Liver (tissue), 8 donors: ENCODE measurements at regions not wholly inside any gene's neighbourhood (a gene's known extent, or its start where the extent isn't known, plus 50 kb on each side); places are given as distances from the start of the nearest gene placed in this dataset.

ENCODE experiments used
- DNase-seq: peaks from one replicate; pipeline ENCODE4 v3.0.0-alpha.2; 2017; ENCODE audit warnings: low spot score
- H3K27ac ChIP-seq, 2 donors: one replicate each; pipeline ENCODE4 v1.7.0; 2013; ENCODE audit warnings: inconsistent platforms in 2 of 2, low read length in 2 of 2, control low read depth in 1 of 2, low read depth in 1 of 2, mild to moderate bottlenecking in 1 of 2
- H3K27me3 ChIP-seq, 4 donors: one replicate each; pipeline versions ENCODE4 v1.6.1 to v1.7.0; 2013; ENCODE audit warnings: low read length in 3 of 4, inconsistent platforms in 1 of 4, mild to moderate bottlenecking in 1 of 4, moderate library complexity in 1 of 4; ENCODE audit not compliant: control insufficient read depth in 4 of 4, insufficient read depth in 4 of 4
- H3K36me3 ChIP-seq, 4 donors: one replicate each; pipeline versions ENCODE4 v1.6.1 to v1.7.0; 2013; ENCODE audit warnings: low read length in 3 of 4, mild to moderate bottlenecking in 3 of 4, low read depth in 1 of 4, moderate library complexity in 1 of 4; ENCODE audit not compliant: control insufficient read depth in 4 of 4, insufficient read depth in 3 of 4
- H3K4me1 ChIP-seq, 4 donors: one replicate each; pipeline versions ENCODE4 v1.6.1 to v1.7.0; 2013; ENCODE audit warnings: low read length in 3 of 4, mild to moderate bottlenecking in 3 of 4, moderate library complexity in 1 of 4; ENCODE audit not compliant: control insufficient read depth in 4 of 4, insufficient read depth in 4 of 4
- H3K4me3 ChIP-seq, 3 donors: one replicate each; pipeline versions ENCODE4 v1.6.1 to v1.7.0; 2013; ENCODE audit warnings: low read length in 3 of 3, control low read depth in 1 of 3, low read depth in 1 of 3, mild to moderate bottlenecking in 1 of 3
- H3K9ac ChIP-seq, 2 donors: one replicate each; pipeline ENCODE4 v1.7.0; 2013; ENCODE audit warnings: low read length in 2 of 2, mild to moderate bottlenecking in 2 of 2, moderate library complexity in 2 of 2, control low read depth in 1 of 2, low read depth in 1 of 2
- H3K9me3 ChIP-seq, 4 donors: one replicate each; pipeline versions ENCODE4 v1.6.1 to v1.7.0; 2013; ENCODE audit warnings: low read length in 3 of 4; ENCODE audit not compliant: control insufficient read depth in 4 of 4
- ATF3 ChIP-seq: IDR thresholded peaks from 2 replicates; pipeline ENCODE4 v1.6.1; 2016; ENCODE audit warnings: antibody characterized with exemption
- CTCF ChIP-seq: fragments of 150-350 bp; IDR thresholded peaks from 2 replicates; pipeline ENCODE4 v1.5.1; 2017; ENCODE audit warnings: improper control_type of control experiment, low read depth, low read length; ENCODE audit not compliant: missing input control
- EGR1 ChIP-seq, 2 donors: IDR thresholded peaks; 2 replicates each; pipeline ENCODE4 v1.6.1; 2016 to 2018; ENCODE audit warnings: antibody characterized with exemption in 2 of 2, low read depth in 2 of 2
- FOXA1 ChIP-seq: IDR thresholded peaks from 2 replicates; pipeline ENCODE4 v1.6.1; 2016; ENCODE audit warnings: antibody characterized with exemption
- FOXA2 ChIP-seq: IDR thresholded peaks from 2 replicates; pipeline ENCODE4 v1.6.1; 2016; ENCODE audit warnings: antibody characterized with exemption
- GABPA ChIP-seq, 2 donors: IDR thresholded peaks in 1 of 2; conservative IDR thresholded peaks in 1 of 2; 2 replicates each; pipeline ENCODE4 v1.6.1; 2016; ENCODE audit warnings: antibody characterized with exemption in 2 of 2, mild to moderate bottlenecking in 1 of 2, moderate library complexity in 1 of 2
- HNF4A ChIP-seq, 2 donors: conservative IDR thresholded peaks; 2 replicates each; pipeline ENCODE4 v1.6.1; 2016; ENCODE audit warnings: antibody characterized with exemption in 2 of 2, mild to moderate bottlenecking in 2 of 2
- HNF4G ChIP-seq: IDR thresholded peaks from 2 replicates; pipeline ENCODE4 v1.6.1; 2016; ENCODE audit warnings: antibody characterized with exemption
- JUND ChIP-seq, 2 donors: IDR thresholded peaks; 2 replicates each; pipeline ENCODE4 v1.6.1; 2016; ENCODE audit warnings: antibody characterized with exemption in 2 of 2
- MAX ChIP-seq: IDR thresholded peaks from 2 replicates; pipeline ENCODE4 v1.6.1; 2016; ENCODE audit warnings: antibody characterized with exemption
- NR2F2 ChIP-seq: IDR thresholded peaks from 2 replicates; pipeline ENCODE4 v1.6.1; 2016; ENCODE audit warnings: antibody characterized with exemption
- RAD21 ChIP-seq, 2 donors: IDR thresholded peaks; 2 replicates each; pipeline ENCODE4 v1.6.1; 2016; ENCODE audit warnings: antibody characterized with exemption in 2 of 2, mild to moderate bottlenecking in 2 of 2
- REST ChIP-seq: IDR thresholded peaks from 2 replicates; pipeline ENCODE4 v1.6.1; 2016; ENCODE audit warnings: antibody characterized with exemption, mild to moderate bottlenecking
- RXRA ChIP-seq, 2 donors: IDR thresholded peaks; 2 replicates each; pipeline ENCODE4 v1.6.1; 2017 to 2018; ENCODE audit warnings: antibody characterized with exemption in 2 of 2, mild to moderate bottlenecking in 1 of 2
- SP1 ChIP-seq: IDR thresholded peaks from 2 replicates; pipeline ENCODE4 v1.6.1; 2018; ENCODE audit warnings: antibody characterized with exemption, mild to moderate bottlenecking
- TAF1 ChIP-seq: conservative IDR thresholded peaks from 2 replicates; pipeline ENCODE4 v1.6.1; 2016; ENCODE audit warnings: antibody characterized with exemption, mild to moderate bottlenecking
- YY1 ChIP-seq: IDR thresholded peaks from 2 replicates; pipeline ENCODE4 v1.6.1; 2016; ENCODE audit warnings: antibody characterized with exemption, mild to moderate bottlenecking
- ZBTB33 ChIP-seq: IDR thresholded peaks from 2 replicates; pipeline ENCODE4 v1.6.1; 2016; ENCODE audit warnings: antibody characterized with exemption
- WGBS: extraction: QIAGEN DNeasy Blood & Tissue Kit; methylation state at CpG from one replicate; pipeline ENCODE4 v1.1.7; 2013; 5-methylcytosine and 5-hydroxymethylcytosine counted together
- donor health status: healthy.
- donor health status: healthy.
- donor health status: healthy.
- donor health status: healthy.
- donor health status: healthy.

GRCh38 chr7:64469673-64470072, 93.2 kb downstream of the ZNF680 start:
- TF ChIP-seq TAF1 (no peak), FOXA1 (no peak), JUND (IDR thresholded peaks at IDR 0.05) (no peak), RXRA (IDR thresholded peaks at IDR 0.05) (no peak), NR2F2 (no peak), SP1 (no peak), MAX (no peak), HNF4G (no peak), YY1 (no peak), GABPA (IDR thresholded peaks at IDR 0.05 in 1 of 2, conservative IDR thresholded peaks at IDR 0.05 in 1 of 2) (no peak), HNF4A (conservative IDR thresholded peaks at IDR 0.05) (no peak), CTCF (no peak), RAD21 (IDR thresholded peaks at IDR 0.05) (no peak), EGR1 (IDR thresholded peaks at IDR 0.05; ENCODE audit: low read depth in 2 of 2) (no peak), ATF3 (no peak), FOXA2 (no peak), REST (no peak), ZBTB33 (no peak)
- Histone ChIP-seq H3K9ac (no peak overlapping the region), H3K4me3 (no peak overlapping the region), H3K4me1 (no peaks in the 10 kb centered on the region), H3K9me3 (peaks cover 0 to 1% (median 0%) of the 10 kb centered on the region in 4 donors), H3K27me3 (no peaks in the 10 kb centered on the region), H3K36me3 (no peaks in the 10 kb centered on the region), H3K27ac (no peak overlapping the region)
- no peak for DNase-seq
- WGBS, result 60% methylated on average over 1 of the region's 1 CpG

GRCh38 chr7:64465551-64465950, 97.3 kb downstream of the ZNF680 start:
- Histone ChIP-seq H3K36me3 (no peaks in the 10 kb centered on the region), H3K9me3 (peaks cover 0 to 5% (median 3%) of the 10 kb centered on the region in 4 donors), H3K4me3 (no peak overlapping the region), H3K9ac (no peak overlapping the region), H3K27me3 (no peaks in the 10 kb centered on the region), H3K4me1 (no peaks in the 10 kb centered on the region), H3K27ac (no peak overlapping the region)
- 75% methylated on average over 1 of the region's 1 CpG for WGBS
- no peak for DNase-seq
- TF ChIP-seq YY1 (no peak), FOXA1 (no peak), REST (no peak), HNF4G (no peak), RXRA (IDR thresholded peaks at IDR 0.05) (no peak), EGR1 (IDR thresholded peaks at IDR 0.05; ENCODE audit: low read depth in 2 of 2) (no peak), NR2F2 (no peak), GABPA (IDR thresholded peaks at IDR 0.05 in 1 of 2, conservative IDR thresholded peaks at IDR 0.05 in 1 of 2) (no peak), CTCF (no peak), ATF3 (no peak), JUND (IDR thresholded peaks at IDR 0.05) (no peak), TAF1 (no peak)
